Stimulated activated effector memory CD8-positive, alpha-beta T cell treated with anti-CD3 and anti-CD28 coated beads, Interleukin-12 subunit alpha, Interleukin-12 subunit beta, amount 100 ng/mL, for 72 hours (primary cell): ENCODE measurements at regions not wholly inside any gene's neighbourhood (a gene's known extent, or its start where the extent isn't known, plus 50 kb on each side); places are given as distances from the start of the nearest gene placed in this dataset.
"Not testable (repeated sequence)": the region's sequence is repeated elsewhere in the genome, so short reads cannot be mapped to it uniquely, and the experiment has no call there.

ENCODE experiments used
- ATAC-seq: fragments of 150-1000 bp; cut with Tn5 transposase; 2 replicates; pipeline ENCODE4 v1.10.0; 2021
- DNase-seq, 2 donors: peaks; one replicate each; pipeline ENCODE4 v3.0.0; 2021 to 2022; ENCODE audit warnings: low spot score in 2 of 2
- H3K27ac Mint-ChIP-seq: one replicate; pipeline ENCODE4 v1.8.0; 2022; ENCODE audit warnings: mild to moderate bottlenecking, mixed read lengths
- H3K36me3 Mint-ChIP-seq: one replicate; pipeline ENCODE4 v1.8.0; 2022; ENCODE audit warnings: mild to moderate bottlenecking, mixed read lengths
- H3K4me1 Mint-ChIP-seq: one replicate; pipeline ENCODE4 v1.8.0; 2022; ENCODE audit warnings: mixed read lengths
- H3K4me3 Mint-ChIP-seq: one replicate; pipeline ENCODE4 v1.8.0; 2022; ENCODE audit warnings: mild to moderate bottlenecking, mixed read lengths
- H3K9me3 Mint-ChIP-seq: one replicate; pipeline ENCODE4 v1.8.0; 2022; ENCODE audit warnings: mixed read lengths

- Mint-ChIP-seq H3K9me3 (peaks cover 18% of the 10 kb centered on the region), H3K4me3 (no peak overlapping the region), H3K36me3 (no peaks in the 10 kb centered on the region), H3K4me1 (no peaks in the 10 kb centered on the region), H3K27ac (no peak overlapping the region)
- ATAC-seq (no peak), DNase-seq (no peak)
Observed at GRCh38 chr4:43550981-43551627, 658.6 kb downstream of the GRXCR1 start.

- ATAC-seq, result no peak
- H3K4me3 Mint-ChIP-seq, result no peak overlapping the region
- H3K27ac Mint-ChIP-seq, result no peak overlapping the region
- H3K4me1 Mint-ChIP-seq, result no peaks in the 10 kb centered on the region
- DNase-seq, result no peak
- peaks cover 14% of the 10 kb centered on the region for H3K9me3 Mint-ChIP-seq
- no peaks in the 10 kb centered on the region for H3K36me3 Mint-ChIP-seq
Observed at GRCh38 chr4:43556262-43556661, 663.7 kb downstream of the GRXCR1 start.

DNA sequence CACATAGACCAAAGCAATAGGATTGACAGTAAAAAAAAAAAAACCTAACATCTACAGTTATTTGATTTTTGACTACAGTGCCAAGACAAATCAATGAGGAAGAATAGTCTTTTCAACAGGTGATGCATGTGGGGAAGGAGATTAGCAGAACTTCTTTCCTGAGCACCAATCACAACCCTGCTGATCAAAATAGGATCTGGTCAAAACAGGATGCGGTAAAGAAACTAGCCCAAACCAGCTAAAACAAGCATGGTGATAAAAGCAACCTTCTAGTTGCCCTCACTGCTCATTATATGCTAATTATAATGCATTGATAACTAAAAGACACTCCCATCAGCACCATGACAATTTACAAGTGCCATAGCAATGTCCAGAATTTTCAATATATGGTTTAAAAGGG, 667.5 kb downstream of the GRXCR1 start:
- DNase-seq (no peak), ATAC-seq (no peak)
- Mint-ChIP-seq H3K4me3 (no peak overlapping the region), H3K27ac (no peak overlapping the region), H3K4me1 (no peaks in the 10 kb centered on the region), H3K36me3 (no peaks in the 10 kb centered on the region), H3K9me3 (peaks cover 8% of the 10 kb centered on the region)

- Mint-ChIP-seq H3K9me3 (peaks cover 12% of the 10 kb centered on the region), H3K27ac (no peak overlapping the region), H3K36me3 (no peaks in the 10 kb centered on the region), H3K4me1 (no peaks in the 10 kb centered on the region), H3K4me3 (no peak overlapping the region)
- no peak for DNase-seq
- ATAC-seq, result no peak
Observed at GRCh38 chr4:43564107-43564506, 671.6 kb downstream of the GRXCR1 start.

DNA sequence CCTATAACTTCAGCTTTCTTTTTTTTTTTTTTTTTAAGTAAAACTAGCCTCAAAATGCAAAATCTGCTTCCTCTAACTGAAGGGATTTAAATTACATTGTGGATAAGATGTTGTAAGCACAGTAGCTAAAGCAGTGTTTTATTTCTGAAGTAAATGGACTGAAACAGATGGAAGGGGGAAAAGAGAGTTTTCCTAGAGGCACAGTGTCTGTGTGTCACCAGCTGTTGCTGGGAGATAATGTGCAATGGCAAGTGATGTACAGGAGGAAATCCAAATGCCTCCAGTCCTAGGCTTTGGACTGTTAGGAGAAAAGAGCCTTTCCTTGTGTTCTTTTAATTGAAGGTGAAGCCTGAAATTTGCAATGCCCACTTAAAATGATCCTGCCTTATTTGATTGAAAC, 672.1 kb downstream of the GRXCR1 start:
- H3K36me3 Mint-ChIP-seq, result no peaks in the 10 kb centered on the region
- no peak overlapping the region for H3K27ac Mint-ChIP-seq
- H3K4me1 Mint-ChIP-seq, result no peaks in the 10 kb centered on the region
- DNase-seq (no peak), ATAC-seq (no peak)
- peaks cover 12% of the 10 kb centered on the region for H3K9me3 Mint-ChIP-seq
- H3K4me3 Mint-ChIP-seq, result no peak overlapping the region

GRCh38 chr4:43567644-43568043, 675.1 kb downstream of the GRXCR1 start:
- Mint-ChIP-seq H3K27ac (no peak overlapping the region), H3K36me3 (no peaks in the 10 kb centered on the region), H3K4me3 (no peak overlapping the region), H3K9me3 (peaks cover 12% of the 10 kb centered on the region), H3K4me1 (no peaks in the 10 kb centered on the region)
- ATAC-seq, result no peak
- no peak for DNase-seq

DNA sequence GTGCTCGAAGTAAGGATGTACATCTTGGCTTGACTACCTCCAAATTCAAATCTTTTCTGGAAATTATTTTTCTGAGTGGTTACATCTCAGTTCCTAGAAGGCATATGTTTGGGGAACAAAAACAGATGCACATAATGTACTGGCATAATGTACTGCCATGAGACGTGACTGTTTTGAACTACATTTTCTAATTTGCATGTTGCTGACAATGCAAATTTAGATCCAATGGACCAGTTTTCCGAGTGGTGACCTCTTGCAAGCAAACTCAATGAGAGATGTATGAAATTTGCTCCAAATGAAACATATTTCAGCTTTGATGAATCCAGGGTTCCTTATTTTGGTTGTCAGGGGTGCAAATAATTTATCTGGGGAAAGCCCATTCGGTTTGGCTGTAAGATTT, 694.3 kb downstream of the GRXCR1 start:
- Mint-ChIP-seq H3K4me3 (no peak overlapping the region), H3K4me1 (no peaks in the 10 kb centered on the region), H3K36me3 (no peaks in the 10 kb centered on the region), H3K9me3 (peaks cover 6% of the 10 kb centered on the region), H3K27ac (no peak overlapping the region)
- ATAC-seq, result no peak
- DNase-seq, result no peak

GRCh38 chr4:43587758-43588157, 695.2 kb downstream of the GRXCR1 start:
- Mint-ChIP-seq H3K36me3 (no peaks in the 10 kb centered on the region), H3K9me3 (peaks cover 6% of the 10 kb centered on the region), H3K4me1 (no peaks in the 10 kb centered on the region), H3K27ac (no peak overlapping the region), H3K4me3 (no peak overlapping the region)
- no peak for DNase-seq
- no peak for ATAC-seq

DNA sequence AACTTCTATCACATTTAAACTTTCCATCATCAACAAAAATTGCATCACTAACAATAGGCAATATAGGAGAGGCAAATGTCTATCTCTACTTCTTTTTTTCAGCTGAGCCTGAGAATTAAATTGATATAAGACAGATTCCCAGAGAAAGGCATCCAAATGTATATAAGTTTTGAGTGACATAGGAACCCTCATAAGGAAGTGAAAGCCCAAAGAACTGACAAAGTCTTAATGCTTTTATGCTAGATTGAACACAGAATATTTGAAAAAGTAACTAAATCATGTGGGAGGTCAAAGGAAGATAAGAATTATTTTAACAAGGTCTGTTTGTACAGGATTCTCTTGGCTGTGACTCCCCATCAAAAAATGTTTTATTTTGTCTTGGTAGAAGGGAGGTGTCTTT, 714.9 kb downstream of the GRXCR1 start:
- H3K27ac Mint-ChIP-seq, result no peak overlapping the region
- no peak for ATAC-seq

DNA sequence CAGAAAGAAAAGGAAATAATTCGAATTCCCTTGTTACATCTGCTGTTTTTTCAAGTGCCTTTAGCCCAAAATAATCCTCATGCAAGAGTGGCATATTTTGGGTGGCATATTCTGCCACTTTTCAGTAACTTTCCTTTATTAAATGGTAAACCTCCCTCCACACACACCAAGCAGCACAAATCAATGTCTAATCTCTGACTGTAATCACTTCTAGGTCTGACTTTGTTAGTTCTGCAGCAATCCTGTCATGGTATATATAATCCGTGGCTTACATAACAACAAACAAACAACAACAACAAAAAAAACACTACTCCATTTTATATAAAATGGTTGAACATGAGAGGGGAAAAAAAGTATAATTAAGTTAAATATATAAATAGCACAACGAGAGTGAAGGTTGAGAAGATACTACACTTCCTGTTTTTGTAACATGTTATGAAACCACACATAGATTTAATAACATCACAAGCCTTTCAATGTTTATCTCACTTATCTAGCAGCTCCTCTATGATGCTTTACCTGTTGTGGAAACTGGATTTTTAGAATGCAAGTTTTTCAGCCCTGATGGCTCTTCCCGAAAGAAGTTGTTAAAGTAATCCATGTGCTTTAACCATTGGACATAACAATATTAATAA, 715.4 kb downstream of the GRXCR1 start:
- no peaks in the 10 kb centered on the region for H3K4me1 Mint-ChIP-seq
- no peaks in the 10 kb centered on the region for H3K36me3 Mint-ChIP-seq
- H3K4me3 Mint-ChIP-seq, result no peak overlapping the region
- no peak overlapping the region for H3K27ac Mint-ChIP-seq
- DNase-seq, result no peak
- no peak for ATAC-seq
- peaks cover 12% of the 10 kb centered on the region for H3K9me3 Mint-ChIP-seq

More for the DNA sequence above, 714.9 kb downstream of the GRXCR1 start:
- DNase-seq, result no peak
- H3K36me3 Mint-ChIP-seq, result no peaks in the 10 kb centered on the region
- H3K9me3 Mint-ChIP-seq, result peaks cover 12% of the 10 kb centered on the region
- H3K4me1 Mint-ChIP-seq, result no peaks in the 10 kb centered on the region
- H3K4me3 Mint-ChIP-seq, result no peak overlapping the region

DNA sequence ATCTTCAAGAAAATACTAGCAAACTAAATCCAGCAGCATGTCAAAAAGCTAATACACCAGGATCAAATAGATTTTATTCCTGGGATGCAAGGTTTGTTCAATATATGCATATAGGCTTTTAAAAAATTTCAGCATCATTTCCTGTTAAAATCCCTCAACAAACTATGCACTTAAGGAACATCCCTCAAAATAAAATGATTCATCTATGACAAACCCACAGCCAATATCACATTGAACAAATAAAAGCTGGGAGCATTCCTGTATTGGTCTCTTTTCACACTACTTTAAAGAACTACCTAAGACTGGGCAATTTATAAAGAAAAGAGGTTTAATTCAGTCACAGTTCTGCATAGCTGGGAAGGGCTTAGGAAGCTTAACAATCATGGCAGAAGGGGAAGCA, 726.7 kb downstream of the GRXCR1 start:
- peaks cover 21% of the 10 kb centered on the region for H3K9me3 Mint-ChIP-seq
- no peaks in the 10 kb centered on the region for H3K4me1 Mint-ChIP-seq
- no peak for DNase-seq
- no peak overlapping the region for H3K27ac Mint-ChIP-seq
- no peak for ATAC-seq
- H3K36me3 Mint-ChIP-seq, result no peaks in the 10 kb centered on the region
- H3K4me3 Mint-ChIP-seq, result no peak overlapping the region

- not testable (repeated sequence) for H3K36me3 Mint-ChIP-seq, H3K4me3 Mint-ChIP-seq, H3K4me1 Mint-ChIP-seq, H3K27ac Mint-ChIP-seq, DNase-seq, ATAC-seq
- H3K9me3 Mint-ChIP-seq, result peaks cover 22% of the 10 kb centered on the region
Observed at GRCh38 chr4:43637893-43638292, 745.4 kb downstream of the GRXCR1 start.

DNA sequence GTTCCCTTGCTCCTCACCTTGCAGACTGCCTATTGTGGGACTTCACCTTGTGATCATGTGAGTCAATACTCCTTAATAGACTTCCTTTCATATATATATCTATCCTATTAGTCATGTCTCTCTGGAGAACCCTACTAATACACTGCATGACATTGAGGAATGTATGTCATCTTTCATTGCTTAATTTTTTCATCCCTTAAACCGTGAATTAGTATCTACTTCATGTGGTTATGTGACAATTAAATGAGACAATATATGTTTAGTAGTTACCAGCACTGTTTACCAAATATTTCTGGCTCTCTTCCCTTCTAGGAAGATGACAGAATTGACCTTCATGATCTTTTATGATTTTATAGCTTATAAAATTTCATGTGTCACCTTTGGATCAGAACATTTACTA, 759.5 kb downstream of the GRXCR1 start:
- no peak for DNase-seq
- no peak overlapping the region for H3K27ac Mint-ChIP-seq
- no peaks in the 10 kb centered on the region for H3K4me1 Mint-ChIP-seq
- no peak for ATAC-seq
- H3K9me3 Mint-ChIP-seq, result peaks cover 15% of the 10 kb centered on the region
- H3K36me3 Mint-ChIP-seq, result no peaks in the 10 kb centered on the region
- H3K4me3 Mint-ChIP-seq, result no peak overlapping the region

DNA sequence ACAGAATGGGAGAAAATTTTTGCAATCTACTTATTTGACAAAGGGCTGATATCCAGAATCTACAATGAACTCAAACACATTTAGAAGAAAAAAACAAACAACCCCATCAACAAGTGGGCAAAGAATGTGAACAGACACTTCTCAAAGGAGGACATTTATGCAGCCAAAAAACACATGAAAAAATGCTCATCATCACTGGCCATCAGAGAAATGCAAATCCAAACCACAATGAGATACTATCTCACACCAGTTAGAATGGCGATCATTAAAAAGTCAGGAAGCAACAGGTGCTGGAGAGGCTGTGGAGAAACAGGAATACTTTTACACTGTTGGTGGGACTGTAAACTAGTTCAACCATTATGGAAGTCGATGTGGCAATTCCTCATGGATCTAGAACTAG, 767.0 kb downstream of the GRXCR1 start:
- not testable (repeated sequence) for ATAC-seq, H3K36me3 Mint-ChIP-seq, H3K4me3 Mint-ChIP-seq, H3K27ac Mint-ChIP-seq, H3K4me1 Mint-ChIP-seq, DNase-seq
- peaks cover 15% of the 10 kb centered on the region for H3K9me3 Mint-ChIP-seq

DNA sequence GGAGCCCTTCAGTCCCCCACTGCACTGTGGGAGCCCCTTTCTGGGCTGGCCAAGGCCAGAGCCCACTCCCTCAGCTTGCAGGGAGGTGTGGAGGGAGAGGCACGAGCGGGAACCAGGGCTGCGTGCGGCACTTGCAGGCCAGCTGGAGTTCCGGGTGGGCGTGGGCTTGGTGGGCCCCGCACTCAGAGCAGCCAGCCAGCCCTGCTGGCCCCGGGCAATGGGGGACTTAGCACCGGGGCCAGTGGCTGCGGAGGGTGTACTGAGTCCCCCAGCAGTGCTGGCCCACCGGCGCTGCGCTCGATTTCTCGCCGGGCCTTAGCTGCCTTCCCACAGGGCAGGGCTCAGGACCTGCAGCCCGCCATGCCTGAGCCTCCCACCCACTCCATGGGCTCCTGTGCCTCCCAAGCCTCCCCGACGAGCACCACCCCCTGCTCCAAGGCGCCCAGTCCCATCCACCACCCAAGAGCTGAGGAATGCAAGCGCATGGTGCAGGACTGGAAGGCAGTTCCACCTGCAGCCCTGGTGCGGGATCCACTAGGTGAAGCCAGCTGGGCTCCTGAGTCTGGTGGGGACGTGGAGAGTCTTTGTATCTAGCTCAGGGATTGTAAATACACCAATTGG, 776.2 kb downstream of the KCTD8 start:
- not testable (repeated sequence) for H3K4me1 Mint-ChIP-seq, H3K36me3 Mint-ChIP-seq, H3K27ac Mint-ChIP-seq, ATAC-seq, H3K4me3 Mint-ChIP-seq, DNase-seq
- H3K9me3 Mint-ChIP-seq, result peaks cover 24% of the 10 kb centered on the region

- Mint-ChIP-seq H3K4me3 (no peak overlapping the region), H3K27ac (no peak overlapping the region), H3K9me3 (peaks cover 21% of the 10 kb centered on the region), H3K4me1 (no peaks in the 10 kb centered on the region), H3K36me3 (no peaks in the 10 kb centered on the region)
- ATAC-seq, result no peak
- no peak for DNase-seq
Observed at GRCh38 chr4:43680421-43680820, 768.2 kb downstream of the KCTD8 start.
